Stimulated activated CD8-positive, alpha-beta memory T cell treated with anti-CD3 and anti-CD28 coated beads, Interleukin-2, amount 100 ng/mL, for 48 hours (primary cell): ENCODE measurements at regions not wholly inside any gene's neighbourhood (a gene's known extent, or its start where the extent isn't known, plus 50 kb on each side); places are given as distances from the start of the nearest gene placed in this dataset.
A peak's percentile ranks its signal among the peaks of the same experiment; 100 is the strongest.

Experiments used
- DNase-seq, 2 donors: peaks; one replicate each; pipeline ENCODE4 v3.0.0-alpha.2; 2020; ENCODE audit warnings: low read depth in 2 of 2

- DNase-seq, result no peak
Measured at GRCh38 chr1:221069986-221070385, 190.7 kb downstream of the HLX start.

- DNase-seq, result no peak
Measured at GRCh38 chr1:221071777-221072176, 192.5 kb downstream of the HLX start.

- no peak for DNase-seq
Measured at GRCh38 chr1:221072214-221072613, 193.0 kb downstream of the HLX start.

GRCh38 chr1:221074332-221074731 lies 195.1 kb downstream of the HLX start:
- DNase-seq, result no peak

GRCh38 chr1:221075911-221076310 lies 196.7 kb downstream of the HLX start:
- no peak for DNase-seq

GRCh38 chr1:221076391-221076811 lies 197.2 kb downstream of the HLX start:
- DNase-seq, result no peak

GRCh38 chr1:221078260-221078965 lies 199.2 kb downstream of the HLX start:
- no peak for DNase-seq

- no peak for DNase-seq
Measured at GRCh38 chr1:221083902-221084301, 204.7 kb downstream of the HLX start.

- DNase-seq, result no peak
Measured at GRCh38 chr1:221084681-221085080, 205.4 kb downstream of the HLX start.

- DNase-seq, result no peak
Measured at GRCh38 chr1:221085701-221086375, 206.6 kb downstream of the HLX start.

GRCh38 chr1:221087919-221088318 lies 208.7 kb downstream of the HLX start:
- DNase-seq, result no peak

- DNase-seq, result no peak
Measured at GRCh38 chr1:221089273-221089672, 210.0 kb downstream of the HLX start.

- no peak for DNase-seq
Measured at GRCh38 chr1:221089803-221090202, 210.6 kb downstream of the HLX start.

- no peak for DNase-seq
Measured at GRCh38 chr1:221093903-221094791, 214.9 kb downstream of the HLX start.

GRCh38 chr1:221097479-221098281 lies 218.4 kb downstream of the HLX start:
- DNase-seq, result no peak

GRCh38 chr1:221098471-221099405 lies 219.5 kb downstream of the HLX start:
- DNase-seq, result no peak

GRCh38 chr1:221099747-221100595 lies 220.7 kb downstream of the HLX start:
- peak; percentile 2 to 3 for DNase-seq

- DNase-seq, result no peak
Measured at GRCh38 chr1:221100611-221101010, 221.4 kb downstream of the HLX start.

GRCh38 chr1:221101807-221102605 lies 222.8 kb downstream of the HLX start:
- DNase-seq, result no peak
